D341Med (cell line): ENCODE measurements at regions not wholly inside any gene's neighbourhood (a gene's known extent, or its start where the extent isn't known, plus 50 kb on each side); places are given as distances from the start of the nearest gene placed in this dataset.
"Not testable (repeated sequence)": the region's sequence is repeated elsewhere in the genome, so short reads cannot be mapped to it uniquely, and the experiment has no call there.

Source experiments
- DNase-seq: peaks from one replicate; pipeline ENCODE4 v3.0.0; 2012; ENCODE audit warnings: low spot score

- no peak for DNase-seq
Observed at GRCh38 chr16:66245868-66246267, 120.6 kb upstream of the CDH5 start.

GRCh38 chr16:66245072-66245471, 121.4 kb upstream of the CDH5 start:
- no peak for DNase-seq

DNA sequence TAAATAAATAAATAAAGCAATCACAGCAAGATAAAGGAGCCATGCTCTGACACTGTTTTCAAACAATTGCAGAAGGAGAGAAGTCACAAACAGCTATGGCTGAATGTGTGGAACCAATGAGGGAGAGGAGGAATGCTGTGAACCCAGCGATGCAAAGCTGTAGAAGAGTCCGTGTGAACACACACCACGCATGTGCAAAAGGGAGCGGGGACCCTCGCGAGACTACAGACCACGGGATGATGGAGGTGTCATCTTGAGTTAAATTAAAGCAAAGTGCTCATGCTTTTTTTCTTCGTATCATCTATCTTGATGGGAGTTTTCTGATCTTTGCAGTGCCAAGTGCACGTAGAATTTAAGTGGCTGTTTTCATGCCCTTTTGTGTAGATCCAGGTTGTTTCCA, 123.8 kb upstream of the CDH5 start:
- DNase-seq, result no peak

DNA sequence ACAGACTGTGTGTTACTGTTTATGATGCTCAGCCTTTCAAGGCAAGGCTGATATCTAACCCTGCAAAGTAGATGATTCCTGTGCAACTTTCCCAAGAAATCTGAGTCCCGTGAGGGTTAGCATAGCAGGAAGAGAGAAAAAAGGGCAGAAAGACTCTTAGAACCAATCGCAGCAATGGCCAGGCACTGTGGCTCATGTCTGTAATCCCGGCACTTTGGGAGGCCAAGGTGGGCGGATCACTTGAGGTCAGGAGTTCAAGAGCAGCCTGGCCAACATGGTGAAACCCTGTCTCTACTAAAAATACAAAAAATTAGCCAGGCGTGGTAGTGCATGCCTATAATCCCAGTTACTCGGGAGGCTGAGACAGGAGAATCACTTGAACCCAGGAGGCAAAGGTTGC, 124.3 kb upstream of the CDH5 start:
- DNase-seq, result not testable (repeated sequence)

- no peak for DNase-seq
Observed at GRCh38 chr16:66240631-66241395, 125.7 kb upstream of the CDH5 start.

GRCh38 chr16:66240088-66240487, 126.4 kb upstream of the CDH5 start:
- no peak for DNase-seq

GRCh38 chr16:66238696-66239095, 127.8 kb upstream of the CDH5 start:
- DNase-seq, result no peak

- no peak for DNase-seq
Observed at GRCh38 chr16:66236301-66236700, 130.2 kb upstream of the CDH5 start.

- no peak for DNase-seq
Observed at GRCh38 chr16:66231452-66232160, 134.9 kb upstream of the CDH5 start.

- DNase-seq, result no peak
Observed at GRCh38 chr16:66229651-66230050, 136.8 kb upstream of the CDH5 start.

DNA sequence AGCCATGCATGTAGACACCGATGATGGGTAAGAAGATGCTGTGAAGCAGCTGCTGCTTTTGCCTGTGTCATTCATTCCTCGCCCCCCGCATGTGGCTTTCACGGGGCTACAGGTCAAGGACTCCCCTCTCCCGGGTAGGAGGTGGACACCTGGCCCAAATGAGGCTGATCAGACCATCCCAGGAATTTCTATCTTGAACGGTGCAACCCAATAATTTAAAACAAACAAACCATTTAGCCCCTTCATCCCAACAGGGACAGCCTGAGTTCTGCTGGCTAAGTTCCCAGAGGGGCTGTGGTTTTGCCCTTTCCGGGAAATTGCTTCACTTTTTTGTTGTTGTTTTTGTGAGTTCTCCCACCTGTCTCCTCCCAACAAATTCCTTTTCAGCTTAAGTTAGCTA, 137.7 kb upstream of the CDH5 start:
- no peak for DNase-seq

- DNase-seq, result no peak
Observed at GRCh38 chr16:66227766-66228530, 138.5 kb upstream of the CDH5 start.

DNA sequence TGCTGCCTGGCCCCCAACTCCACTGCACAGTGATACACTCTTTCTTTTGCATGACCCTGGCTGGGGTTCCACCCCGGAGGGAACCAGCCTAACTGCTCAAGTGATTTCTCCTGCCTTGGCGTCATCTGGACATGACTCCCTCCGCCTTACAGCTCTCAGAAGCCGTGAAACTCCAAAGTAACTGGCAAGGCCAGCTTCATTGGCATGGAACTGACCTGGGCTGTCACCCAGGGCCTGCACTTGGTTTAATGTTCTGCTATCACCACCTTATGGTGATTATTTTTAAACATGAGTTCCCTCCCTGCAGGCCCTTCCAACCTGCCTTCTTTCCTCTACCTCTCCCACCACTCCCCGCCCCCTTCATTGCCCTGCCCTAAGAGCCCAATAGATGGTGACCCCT, 139.7 kb upstream of the CDH5 start:
- DNase-seq, result no peak

DNA sequence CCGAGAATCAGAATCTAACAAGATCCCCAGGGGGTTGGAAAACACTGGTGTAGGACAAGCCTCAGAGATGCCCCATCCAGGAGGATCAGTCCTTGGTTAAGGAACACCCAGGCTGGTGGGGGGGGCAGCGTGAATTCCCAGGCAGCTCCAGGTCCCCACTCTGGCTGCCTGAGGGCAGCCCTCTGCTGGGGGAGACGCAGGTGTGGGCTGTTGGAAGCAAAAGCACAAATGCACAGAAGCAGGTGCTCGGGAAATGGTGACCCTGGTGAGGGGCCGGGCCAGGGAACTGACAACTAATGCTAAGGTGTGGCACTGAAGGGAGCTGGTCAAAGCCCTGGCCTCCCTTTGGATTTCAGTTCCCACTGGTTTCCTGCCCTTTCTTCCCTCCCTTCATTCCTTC, 140.8 kb upstream of the CDH5 start:
- DNase-seq, result no peak

DNA sequence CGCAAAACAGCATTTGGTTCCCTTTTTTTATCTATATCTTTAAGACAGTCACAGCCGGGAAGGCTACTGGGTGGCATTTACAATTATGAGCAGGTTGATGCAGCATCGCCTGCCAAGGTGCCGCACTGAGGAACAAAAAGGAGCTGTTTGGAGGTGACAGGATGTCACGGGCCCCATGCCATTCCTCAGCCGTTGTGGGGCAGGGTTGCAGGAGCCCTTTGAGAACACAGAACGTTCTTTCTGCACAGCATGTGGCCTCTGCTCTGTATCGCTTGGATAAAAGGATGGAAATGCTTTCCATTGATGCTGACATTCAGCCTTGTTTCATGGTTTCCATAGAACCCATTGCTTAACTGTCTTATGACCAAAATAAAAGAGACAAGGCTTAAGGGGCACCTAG, 141.9 kb upstream of the CDH5 start:
- DNase-seq, result no peak

DNA sequence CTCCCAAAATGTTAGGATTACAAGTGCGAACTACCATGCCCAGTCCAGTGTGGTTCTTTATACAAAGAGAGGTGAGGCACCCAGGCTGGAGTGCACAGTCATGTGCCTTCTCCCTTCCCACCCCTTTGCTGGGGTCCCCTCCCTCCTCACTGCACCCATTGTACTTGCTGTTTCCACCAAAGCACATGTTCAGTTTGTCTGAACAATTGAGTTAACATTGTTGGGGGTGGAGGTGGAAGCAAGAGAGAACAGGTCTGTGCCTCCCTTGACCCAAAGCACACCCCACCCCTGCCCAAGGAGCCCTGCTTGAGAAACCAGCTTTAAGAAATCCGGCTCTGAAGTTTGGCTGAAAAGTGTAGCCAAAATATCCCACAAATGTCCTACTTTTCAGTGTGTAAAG, 142.3 kb upstream of the CDH5 start:
- no peak for DNase-seq

DNA sequence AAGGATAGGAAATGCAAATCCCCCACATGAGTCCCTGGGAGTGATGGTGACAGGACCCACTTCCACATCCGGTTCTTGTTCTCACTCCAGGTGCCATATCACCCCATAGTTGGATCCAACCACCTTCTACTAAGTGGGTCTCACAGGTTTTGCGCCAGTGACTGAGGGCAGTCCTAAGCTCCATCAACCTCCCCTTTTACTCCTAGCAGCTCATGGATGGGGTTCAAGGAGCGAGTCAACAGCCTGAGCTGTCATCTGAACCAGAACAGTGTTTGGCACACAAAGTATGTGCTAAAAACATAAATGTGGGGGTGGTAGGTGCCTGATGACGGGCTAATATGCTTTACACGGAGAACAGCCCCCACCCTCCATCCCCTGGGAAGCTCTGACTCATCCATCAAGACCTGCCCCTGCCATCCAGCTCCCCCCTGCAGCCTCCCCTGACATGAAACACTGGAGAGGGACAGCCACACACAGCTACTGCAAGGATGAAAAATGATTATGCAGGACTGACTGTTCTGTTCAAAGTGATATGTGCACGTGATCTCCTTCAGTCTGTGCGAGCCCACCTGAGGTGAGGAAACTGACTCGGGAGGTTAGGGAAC, 143.2 kb upstream of the CDH5 start:
- DNase-seq, result no peak

DNA sequence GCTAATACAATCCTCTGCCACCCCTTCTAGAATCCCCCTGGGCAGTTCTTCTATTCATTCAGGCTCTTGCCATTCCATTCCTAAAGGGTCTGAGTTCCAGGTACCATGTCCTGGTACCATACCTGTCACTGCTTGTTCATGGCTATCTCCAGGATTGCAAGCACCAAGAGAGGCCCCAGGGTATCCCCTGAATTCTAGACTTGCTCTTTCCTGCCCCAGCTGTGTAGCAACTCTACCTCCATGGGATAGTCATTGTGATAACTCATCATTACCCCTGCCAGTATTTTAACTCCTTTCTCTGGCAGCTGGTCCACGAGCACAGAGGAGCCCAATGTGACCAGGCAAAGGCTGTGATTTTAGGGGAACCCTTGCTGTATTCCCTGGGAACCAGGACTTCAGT, 143.7 kb upstream of the CDH5 start:
- DNase-seq, result no peak

DNA sequence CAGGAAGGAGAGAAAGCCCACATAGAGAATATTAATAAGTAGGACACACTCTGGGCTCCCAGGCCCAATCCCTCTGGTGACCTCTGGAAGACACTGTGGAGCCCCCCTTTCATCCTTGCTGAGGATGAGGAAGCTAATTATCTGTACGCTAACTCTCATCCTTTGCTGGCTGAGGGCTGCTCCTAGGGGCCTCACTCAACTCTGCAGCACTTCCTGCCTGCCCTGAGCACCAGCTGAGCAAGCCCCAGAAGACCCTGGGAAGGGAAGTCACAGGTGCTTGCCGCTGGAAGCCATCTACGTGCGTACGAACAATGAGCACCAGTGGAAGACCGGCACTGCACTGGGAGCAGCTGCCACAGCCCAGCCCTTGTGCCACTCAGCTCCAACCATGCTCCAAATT, 145.8 kb upstream of the CDH5 start:
- DNase-seq, result no peak

GRCh38 chr16:66219491-66219890, 147.0 kb upstream of the CDH5 start:
- DNase-seq, result no peak

GRCh38 chr16:66212428-66212827, 154.1 kb upstream of the CDH5 start:
- DNase-seq, result no peak

GRCh38 chr16:66211651-66212050, 154.8 kb upstream of the CDH5 start:
- DNase-seq, result no peak

DNA sequence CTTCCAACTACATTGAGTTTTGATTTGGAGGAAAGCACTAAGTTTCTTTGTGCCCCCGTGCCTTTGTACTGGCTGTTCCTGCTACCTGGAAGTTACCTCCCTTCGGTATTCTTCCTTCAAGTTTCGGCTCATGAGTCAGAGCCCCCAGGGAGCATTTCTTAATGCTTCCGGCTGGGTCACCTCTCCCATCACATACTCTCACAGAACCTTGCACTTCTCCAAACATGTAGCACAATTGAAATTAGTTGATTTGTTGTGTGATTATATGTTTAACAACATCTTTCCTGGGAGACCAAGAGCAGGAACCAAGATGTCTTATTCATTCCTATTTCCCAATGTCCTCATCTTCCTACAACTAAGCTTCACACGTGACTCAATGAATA, 158.6 kb upstream of the CDH5 start:
- no peak for DNase-seq
